ENCODE measurements at regions not wholly inside any gene's neighbourhood (a gene's known extent, or its start where the extent isn't known, plus 50 kb on each side); places are given as distances from the start of the nearest gene placed in this dataset.
"Not testable (repeated sequence)": the region's sequence is repeated elsewhere in the genome, so short reads cannot be mapped to it uniquely, and the experiment has no call there.

- no peak for DNase-seq
Observed at GRCh38 chr2:144115739-144116291, 404.1 kb downstream of the ZEB2 start.

GRCh38 chr2:144114760-144115159, 405.2 kb downstream of the ZEB2 start:
- DNase-seq, result no peak

GRCh38 chr2:144111437-144111836, 408.5 kb downstream of the ZEB2 start:
- DNase-seq, result no peak

GRCh38 chr2:144106104-144106503, 413.8 kb downstream of the ZEB2 start:
- DNase-seq, result not testable (repeated sequence)

- no peak for DNase-seq
Observed at GRCh38 chr2:144102386-144102785, 417.5 kb downstream of the ZEB2 start.

- peak in 1 of 5 donors; percentile 30 for DNase-seq
Observed at GRCh38 chr2:144099780-144100377, 420.0 kb downstream of the ZEB2 start.

- no peak for DNase-seq
Observed at GRCh38 chr2:144099340-144099739, 420.6 kb downstream of the ZEB2 start.

GRCh38 chr2:144097440-144098225, 422.3 kb downstream of the ZEB2 start:
- peak in 1 of 5 donors; percentile 34 for DNase-seq

GRCh38 chr2:144096531-144096930, 423.4 kb downstream of the ZEB2 start:
- DNase-seq, result no peak

GRCh38 chr2:144094408-144095151, 425.3 kb downstream of the ZEB2 start:
- no peak for DNase-seq

GRCh38 chr2:144091622-144092021, 428.3 kb downstream of the ZEB2 start:
- DNase-seq, result no peak

- DNase-seq, result no peak
Observed at GRCh38 chr2:144088863-144089262, 431.1 kb downstream of the ZEB2 start.

- no peak for DNase-seq
Observed at GRCh38 chr2:144086965-144087364, 433.0 kb downstream of the ZEB2 start.

- no peak for DNase-seq
Observed at GRCh38 chr2:144085016-144085415, 434.9 kb downstream of the ZEB2 start.

- no peak for DNase-seq
Observed at GRCh38 chr2:144084114-144084661, 435.7 kb downstream of the ZEB2 start.

- no peak for DNase-seq
Observed at GRCh38 chr2:144083211-144083610, 436.7 kb downstream of the ZEB2 start.

GRCh38 chr2:144082777-144083176, 437.1 kb downstream of the ZEB2 start:
- DNase-seq, result no peak

- DNase-seq, result no peak
Observed at GRCh38 chr2:144082327-144082726, 437.6 kb downstream of the ZEB2 start.

- no peak for DNase-seq
Observed at GRCh38 chr2:144081272-144081671, 438.6 kb downstream of the ZEB2 start.

GRCh38 chr2:144079803-144080202, 440.1 kb downstream of the ZEB2 start:
- no peak for DNase-seq

GRCh38 chr2:144078802-144079724, 440.9 kb downstream of the ZEB2 start:
- DNase-seq, result no peak

GRCh38 chr2:144078106-144078505, 441.8 kb downstream of the ZEB2 start:
- no peak for DNase-seq

Data from T-helper 1 cell (primary cell).